ENCODE measurements at regions not wholly inside any gene's neighbourhood (a gene's known extent, or its start where the extent isn't known, plus 50 kb on each side); places are given as distances from the start of the nearest gene placed in this dataset.

DNA sequence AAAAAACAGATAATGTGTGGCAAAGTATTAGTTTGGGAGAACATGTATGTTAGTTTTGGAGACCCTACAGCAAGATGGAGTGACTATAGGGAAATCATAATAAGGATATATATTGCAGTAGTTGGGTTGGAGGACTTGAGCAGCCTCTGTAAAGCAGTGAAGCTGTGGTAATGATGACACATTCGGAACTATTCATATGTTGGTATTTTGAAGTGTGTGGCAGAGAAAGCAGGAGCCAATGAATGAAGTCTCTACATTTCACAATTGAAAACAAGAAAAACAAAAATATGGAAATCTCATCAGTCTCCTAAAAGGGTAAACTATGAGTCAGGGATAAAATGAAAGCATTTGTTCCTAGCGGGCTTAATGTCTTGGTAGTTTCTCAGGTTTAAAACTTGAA, 645.9 kb downstream of the OTOL1 start:
- no peak overlapping the region for H2AFZ ChIP-seq
- H3K79me2 ChIP-seq, result no peaks in the 10 kb centered on the region
- H3K27me3 ChIP-seq (ENCODE audit: control insufficient read depth, insufficient read depth, low read length), result no peaks in the 10 kb centered on the region
- H3K4me3 ChIP-seq (ENCODE audit: low read depth, low read length), result no peak overlapping the region
- H3K9ac ChIP-seq, result no peak overlapping the region
- no peaks in the 10 kb centered on the region for H3K4me1 ChIP-seq
- TF ChIP-seq, protein P1, sequence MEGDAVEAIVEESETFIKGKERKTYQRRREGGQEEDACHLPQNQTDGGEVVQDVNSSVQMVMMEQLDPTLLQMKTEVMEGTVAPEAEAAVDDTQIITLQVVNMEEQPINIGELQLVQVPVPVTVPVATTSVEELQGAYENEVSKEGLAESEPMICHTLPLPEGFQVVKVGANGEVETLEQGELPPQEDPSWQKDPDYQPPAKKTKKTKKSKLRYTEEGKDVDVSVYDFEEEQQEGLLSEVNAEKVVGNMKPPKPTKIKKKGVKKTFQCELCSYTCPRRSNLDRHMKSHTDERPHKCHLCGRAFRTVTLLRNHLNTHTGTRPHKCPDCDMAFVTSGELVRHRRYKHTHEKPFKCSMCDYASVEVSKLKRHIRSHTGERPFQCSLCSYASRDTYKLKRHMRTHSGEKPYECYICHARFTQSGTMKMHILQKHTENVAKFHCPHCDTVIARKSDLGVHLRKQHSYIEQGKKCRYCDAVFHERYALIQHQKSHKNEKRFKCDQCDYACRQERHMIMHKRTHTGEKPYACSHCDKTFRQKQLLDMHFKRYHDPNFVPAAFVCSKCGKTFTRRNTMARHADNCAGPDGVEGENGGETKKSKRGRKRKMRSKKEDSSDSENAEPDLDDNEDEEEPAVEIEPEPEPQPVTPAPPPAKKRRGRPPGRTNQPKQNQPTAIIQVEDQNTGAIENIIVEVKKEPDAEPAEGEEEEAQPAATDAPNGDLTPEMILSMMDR (IDR thresholded peaks at IDR 0.05), result no peak
- no peaks in the 10 kb centered on the region for H3K36me3 ChIP-seq (ENCODE audit: control insufficient read depth, insufficient read depth, low read length)
- no peak overlapping the region for H3K27ac ChIP-seq
- no peak overlapping the region for H3K4me2 ChIP-seq (ENCODE audit: low read length)
- no peaks in the 10 kb centered on the region for H3K9me3 ChIP-seq (ENCODE audit: control insufficient read depth, low read length)

GRCh38 chr3:162143180-162143579, 646.6 kb downstream of the OTOL1 start:
- no peaks in the 10 kb centered on the region for H3K9me3 ChIP-seq (ENCODE audit: control insufficient read depth, low read length)
- no peaks in the 10 kb centered on the region for H3K27me3 ChIP-seq (ENCODE audit: control insufficient read depth, insufficient read depth, low read length)
- no peak overlapping the region for H3K27ac ChIP-seq
- no peak overlapping the region for H3K4me2 ChIP-seq (ENCODE audit: low read length)
- TF ChIP-seq, protein P1 (IDR thresholded peaks at IDR 0.05), result no peak
- H3K4me1 ChIP-seq, result no peaks in the 10 kb centered on the region
- H3K4me3 ChIP-seq (ENCODE audit: low read depth, low read length), result no peak overlapping the region
- H3K36me3 ChIP-seq (ENCODE audit: control insufficient read depth, insufficient read depth, low read length), result no peaks in the 10 kb centered on the region
- no peak overlapping the region for H2AFZ ChIP-seq
- no peak overlapping the region for H3K9ac ChIP-seq
- H3K79me2 ChIP-seq, result no peaks in the 10 kb centered on the region

DNA sequence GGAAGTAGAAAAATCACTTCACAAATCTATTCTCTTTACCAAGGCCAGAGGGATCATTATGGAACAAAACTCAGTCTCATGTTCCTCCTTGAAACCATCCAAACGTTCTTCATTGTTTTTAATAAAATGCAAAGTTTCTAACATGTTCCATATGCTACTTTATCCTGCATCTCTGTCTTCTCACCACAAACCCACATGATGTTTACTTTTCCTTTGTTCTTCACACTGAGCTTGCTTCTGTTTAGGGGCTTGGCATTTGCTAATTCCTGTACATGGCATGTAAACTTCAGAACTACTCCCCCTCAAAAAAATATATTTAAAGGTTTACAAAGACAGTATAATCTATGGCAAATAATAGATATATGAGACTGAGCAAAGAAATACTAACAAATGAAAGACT, 651.4 kb downstream of the OTOL1 start:
- Histone ChIP-seq H3K9me3 (ENCODE audit: control insufficient read depth, low read length) (no peaks in the 10 kb centered on the region), H3K36me3 (ENCODE audit: control insufficient read depth, insufficient read depth, low read length) (no peaks in the 10 kb centered on the region), H3K4me1 (no peaks in the 10 kb centered on the region), H3K27me3 (ENCODE audit: control insufficient read depth, insufficient read depth, low read length) (no peaks in the 10 kb centered on the region), H3K4me2 (ENCODE audit: low read length) (no peak overlapping the region), H3K9ac (no peak overlapping the region), H3K4me3 (ENCODE audit: low read depth, low read length) (no peak overlapping the region), H3K27ac (no peak overlapping the region), H3K79me2 (no peaks in the 10 kb centered on the region), H2AFZ (no peak overlapping the region)
- TF ChIP-seq, protein P1 (IDR thresholded peaks at IDR 0.05), result no peak

DNA sequence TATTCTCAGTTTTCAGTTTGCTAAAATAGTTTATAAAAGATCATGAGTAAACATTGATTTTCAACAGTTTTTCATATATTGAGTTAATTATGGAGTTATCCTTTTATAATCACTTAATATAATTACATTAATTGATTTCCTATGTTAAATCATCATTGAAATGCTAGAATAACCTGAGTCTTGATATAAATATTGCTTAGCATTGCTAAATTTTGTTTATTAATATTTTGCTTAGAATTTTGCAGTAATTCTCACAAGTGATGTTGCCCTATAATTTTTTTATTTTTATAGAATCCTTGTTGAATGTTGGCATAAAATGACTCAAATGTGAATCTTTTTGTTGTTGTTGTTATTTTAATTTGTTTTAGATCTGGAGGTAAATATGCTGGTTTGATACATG, 654.2 kb downstream of the OTOL1 start:
- H3K4me1 ChIP-seq, result no peaks in the 10 kb centered on the region
- TF ChIP-seq, protein P1 (IDR thresholded peaks at IDR 0.05), result no peak
- H3K9ac ChIP-seq, result no peak overlapping the region
- H3K27ac ChIP-seq, result no peak overlapping the region
- H3K27me3 ChIP-seq (ENCODE audit: control insufficient read depth, insufficient read depth, low read length), result no peaks in the 10 kb centered on the region
- H3K79me2 ChIP-seq, result no peaks in the 10 kb centered on the region
- no peak overlapping the region for H3K4me3 ChIP-seq (ENCODE audit: low read depth, low read length)
- H3K36me3 ChIP-seq (ENCODE audit: control insufficient read depth, insufficient read depth, low read length), result no peaks in the 10 kb centered on the region
- H2AFZ ChIP-seq, result no peak overlapping the region
- H3K9me3 ChIP-seq (ENCODE audit: control insufficient read depth, low read length), result no peaks in the 10 kb centered on the region
- H3K4me2 ChIP-seq (ENCODE audit: low read length), result no peak overlapping the region

GRCh38 chr3:162152636-162153035, 656.0 kb downstream of the OTOL1 start:
- H3K27me3 ChIP-seq (ENCODE audit: control insufficient read depth, insufficient read depth, low read length), result no peaks in the 10 kb centered on the region
- no peak overlapping the region for H3K9ac ChIP-seq
- H3K9me3 ChIP-seq (ENCODE audit: control insufficient read depth, low read length), result no peaks in the 10 kb centered on the region
- no peak overlapping the region for H3K27ac ChIP-seq
- no peak overlapping the region for H3K4me2 ChIP-seq (ENCODE audit: low read length)
- H3K36me3 ChIP-seq (ENCODE audit: control insufficient read depth, insufficient read depth, low read length), result no peaks in the 10 kb centered on the region
- no peak overlapping the region for H2AFZ ChIP-seq
- H3K4me3 ChIP-seq (ENCODE audit: low read depth, low read length), result no peak overlapping the region
- H3K4me1 ChIP-seq, result no peaks in the 10 kb centered on the region
- no peaks in the 10 kb centered on the region for H3K79me2 ChIP-seq
- TF ChIP-seq, protein P1 (IDR thresholded peaks at IDR 0.05), result no peak

All from parathyroid adenoma (tissue), 2 donors.